ENCODE measurements at regions not wholly inside any gene's neighbourhood (a gene's known extent, or its start where the extent isn't known, plus 50 kb on each side); places are given as distances from the start of the nearest gene placed in this dataset.
A peak's percentile ranks its signal among the peaks of the same experiment; 100 is the strongest.

GRCh38 chr9:129273941-129274684, 96.1 kb upstream of the IER5L start:
- no peak overlapping the region for H2AFZ ChIP-seq (ENCODE audit: low read depth, low read length)
- no peaks in the 10 kb centered on the region for H3K9me3 ChIP-seq (ENCODE audit: insufficient read depth, low read length)
- no peak overlapping the region for H3K4me2 ChIP-seq (ENCODE audit: low read length)
- H3K36me3 ChIP-seq (replicated peaks; ENCODE audit: low read depth, low read length), result no peaks in the 10 kb centered on the region
- H3K4me3 ChIP-seq (ENCODE audit: low read length), result no peak overlapping the region
- H3K79me2 ChIP-seq (ENCODE audit: low read length), result no peaks in the 10 kb centered on the region
- H3K27me3 ChIP-seq (ENCODE audit: low read depth, low read length), result peaks cover 57% of the 10 kb centered on the region
- H3K27ac ChIP-seq (ENCODE audit: low read length), result no peak overlapping the region
- peaks cover 17% of the 10 kb centered on the region for H3K4me1 ChIP-seq (ENCODE audit: low read length)
- TF ChIP-seq CTCF (IDR thresholded peaks at IDR 0.05; ENCODE audit: low read depth, low read length) (no peak), EZH2phosphoT487 (IDR thresholded peaks at IDR 0.05; ENCODE audit: low read depth) (no peak)
- H3K9ac ChIP-seq (ENCODE audit: low read length), result no peak overlapping the region
- H4K20me1 ChIP-seq (ENCODE audit: insufficient read depth, low read length), result no peaks in the 10 kb centered on the region

GRCh38 chr9:129273136-129273895, 95.3 kb upstream of the IER5L start:
- Histone ChIP-seq H3K4me3 (ENCODE audit: low read length) (no peak overlapping the region), H3K27ac (ENCODE audit: low read length) (no peak overlapping the region), H3K4me2 (ENCODE audit: low read length) (peak overlapping the region; percentile 3; the same call in 1 of the 2 replicates), H3K9ac (ENCODE audit: low read length) (no peak overlapping the region), H4K20me1 (ENCODE audit: insufficient read depth, low read length) (no peaks in the 10 kb centered on the region), H3K79me2 (ENCODE audit: low read length) (no peaks in the 10 kb centered on the region), H3K9me3 (ENCODE audit: insufficient read depth, low read length) (no peaks in the 10 kb centered on the region), H3K36me3 (replicated peaks; ENCODE audit: low read depth, low read length) (no peaks in the 10 kb centered on the region), H3K4me1 (ENCODE audit: low read length) (peaks cover 17% of the 10 kb centered on the region), H3K27me3 (ENCODE audit: low read depth, low read length) (peaks cover 57% of the 10 kb centered on the region), H2AFZ (ENCODE audit: low read depth, low read length) (no peak overlapping the region)
- TF ChIP-seq CTCF (IDR thresholded peaks at IDR 0.05; ENCODE audit: low read depth, low read length), result no peak
- no peak for TF ChIP-seq EZH2phosphoT487 (IDR thresholded peaks at IDR 0.05; ENCODE audit: low read depth)

GRCh38 chr9:129272348-129273025, 94.4 kb upstream of the IER5L start:
- Histone ChIP-seq H3K9me3 (ENCODE audit: insufficient read depth, low read length) (no peaks in the 10 kb centered on the region), H3K4me2 (ENCODE audit: low read length) (no peak overlapping the region), H3K27me3 (ENCODE audit: low read depth, low read length) (peaks cover 57% of the 10 kb centered on the region), H3K27ac (ENCODE audit: low read length) (no peak overlapping the region), H3K4me3 (ENCODE audit: low read length) (no peak overlapping the region), H3K9ac (ENCODE audit: low read length) (no peak overlapping the region), H3K79me2 (ENCODE audit: low read length) (no peaks in the 10 kb centered on the region), H3K36me3 (replicated peaks; ENCODE audit: low read depth, low read length) (no peaks in the 10 kb centered on the region), H2AFZ (ENCODE audit: low read depth, low read length) (no peak overlapping the region), H4K20me1 (ENCODE audit: insufficient read depth, low read length) (no peaks in the 10 kb centered on the region), H3K4me1 (ENCODE audit: low read length) (peaks cover 17% of the 10 kb centered on the region)
- TF ChIP-seq CTCF (IDR thresholded peaks at IDR 0.05; ENCODE audit: low read depth, low read length) (no peak), EZH2phosphoT487 (IDR thresholded peaks at IDR 0.05; ENCODE audit: low read depth) (no peak)

- Histone ChIP-seq H3K4me2 (ENCODE audit: low read length) (peak overlapping the region; percentile 21), H2AFZ (ENCODE audit: low read depth, low read length) (no peak overlapping the region), H3K27me3 (ENCODE audit: low read depth, low read length) (peaks cover 46% of the 10 kb centered on the region), H3K9ac (ENCODE audit: low read length) (no peak overlapping the region), H3K27ac (ENCODE audit: low read length) (no peak overlapping the region), H3K79me2 (ENCODE audit: low read length) (no peaks in the 10 kb centered on the region), H4K20me1 (ENCODE audit: insufficient read depth, low read length) (no peaks in the 10 kb centered on the region), H3K4me1 (ENCODE audit: low read length) (peaks cover 17% of the 10 kb centered on the region), H3K9me3 (ENCODE audit: insufficient read depth, low read length) (no peaks in the 10 kb centered on the region), H3K4me3 (ENCODE audit: low read length) (no peak overlapping the region), H3K36me3 (replicated peaks; ENCODE audit: low read depth, low read length) (no peaks in the 10 kb centered on the region)
- TF ChIP-seq EZH2phosphoT487 (IDR thresholded peaks at IDR 0.05; ENCODE audit: low read depth) (no peak), CTCF (IDR thresholded peaks at IDR 0.05; ENCODE audit: low read depth, low read length) (no peak)
Measured at GRCh38 chr9:129270903-129271431, 92.9 kb upstream of the IER5L start.
